Spleen (tissue), 7 donors: ENCODE measurements at regions not wholly inside any gene's neighbourhood (a gene's known extent, or its start where the extent isn't known, plus 50 kb on each side); places are given as distances from the start of the nearest gene placed in this dataset.

ENCODE experiments used
- CTCF ChIP-seq, 11 experiments: fragments of 200-600 bp in 7 of 11; fragments of 450-650 bp in 4 of 11; sonication (generic) in 4 of 11; IDR thresholded peaks in 8 of 11; conservative IDR thresholded peaks in 3 of 11; 1 replicate in 7 of 11; 2 replicates in 4 of 11; pipeline versions ENCODE4 v1.4.0 to v1.8.0; 2016 to 2021; ENCODE audit warnings: antibody characterized with exemption in 11 of 11, inconsistent platforms in 4 of 11, mild to moderate bottlenecking in 1 of 11
- POLR2A ChIP-seq, 3 donors: fragments of 450-650 bp; IDR thresholded peaks; one replicate each; pipeline ENCODE4 v1.5.1; 2017; ENCODE audit warnings: antibody characterized with exemption in 3 of 3, mild to moderate bottlenecking in 1 of 3
- POLR2AphosphoS5 ChIP-seq, 3 donors: sonication (generic); formaldehyde crosslinking; IDR thresholded peaks; one replicate each; pipeline ENCODE4 v1.5.1; 2017; ENCODE audit warnings: antibody characterized with exemption in 3 of 3
- donor health status: DM: no; HTN: no; CAD: no; lungs with moderate emphysema.
- donor health status: DM: no; HTN: no; CAD: no.
- donor health status: DM: no; HTN: no; CAD: no.

GRCh38 chr3:72319194-72320094, 528.8 kb downstream of the SHQ1 start:
- TF ChIP-seq POLR2AphosphoS5 (IDR thresholded peaks at IDR 0.05): no peak
- TF ChIP-seq CTCF (IDR thresholded peaks at IDR 0.05 in 8 of 11, conservative IDR thresholded peaks at IDR 0.05 in 3 of 11): no peak
- TF ChIP-seq POLR2A (IDR thresholded peaks at IDR 0.05): no peak
